Right atrium auricular region (tissue), 2 donors: ENCODE measurements at regions not wholly inside any gene's neighbourhood (a gene's known extent, or its start where the extent isn't known, plus 50 kb on each side); places are given as distances from the start of the nearest gene placed in this dataset.

Experiments used
- DNase-seq: peaks from one replicate; pipeline ENCODE4 v3.0.0-alpha.2; 2019; ENCODE audit warnings: low spot score
- H3K27ac ChIP-seq, 2 donors: fragments of 200-600 bp; sonication (generic); 1 replicate in 1 of 2; 2 replicates in 1 of 2; pipeline ENCODE4 v1.5.1; 2016 to 2019
- H3K27me3 ChIP-seq, 2 donors: fragments of 200-600 bp; sonication (generic); one replicate each; pipeline versions ENCODE4 v1.5.1 to v1.6.0; 2017 to 2019
- H3K36me3 ChIP-seq: fragments of 200-600 bp; sonication (generic); one replicate; pipeline ENCODE4 v1.5.1; 2016
- H3K4me1 ChIP-seq, 2 donors: fragments of 200-600 bp; sonication (generic); one replicate each; pipeline versions ENCODE4 v1.5.1 to v1.6.0; 2017 to 2019
- H3K4me3 ChIP-seq, 2 donors: fragments of 200-600 bp; sonication (generic); 1 replicate in 1 of 2; 2 replicates in 1 of 2; pipeline ENCODE4 v1.5.1; 2017 to 2019; ENCODE audit warnings: mild to moderate bottlenecking in 1 of 2, moderate library complexity in 1 of 2
- H3K9me3 ChIP-seq, 2 donors: fragments of 200-600 bp; sonication (generic); one replicate each; pipeline ENCODE4 v1.5.1; 2019
- TF ChIP-seq, protein P1 (sequence below), 2 donors: fragments of 200-600 bp; sonication (generic); IDR thresholded peaks; one replicate each; pipeline ENCODE4 v1.5.1; 2019; ENCODE audit warnings: antibody characterized with exemption in 2 of 2

DNA sequence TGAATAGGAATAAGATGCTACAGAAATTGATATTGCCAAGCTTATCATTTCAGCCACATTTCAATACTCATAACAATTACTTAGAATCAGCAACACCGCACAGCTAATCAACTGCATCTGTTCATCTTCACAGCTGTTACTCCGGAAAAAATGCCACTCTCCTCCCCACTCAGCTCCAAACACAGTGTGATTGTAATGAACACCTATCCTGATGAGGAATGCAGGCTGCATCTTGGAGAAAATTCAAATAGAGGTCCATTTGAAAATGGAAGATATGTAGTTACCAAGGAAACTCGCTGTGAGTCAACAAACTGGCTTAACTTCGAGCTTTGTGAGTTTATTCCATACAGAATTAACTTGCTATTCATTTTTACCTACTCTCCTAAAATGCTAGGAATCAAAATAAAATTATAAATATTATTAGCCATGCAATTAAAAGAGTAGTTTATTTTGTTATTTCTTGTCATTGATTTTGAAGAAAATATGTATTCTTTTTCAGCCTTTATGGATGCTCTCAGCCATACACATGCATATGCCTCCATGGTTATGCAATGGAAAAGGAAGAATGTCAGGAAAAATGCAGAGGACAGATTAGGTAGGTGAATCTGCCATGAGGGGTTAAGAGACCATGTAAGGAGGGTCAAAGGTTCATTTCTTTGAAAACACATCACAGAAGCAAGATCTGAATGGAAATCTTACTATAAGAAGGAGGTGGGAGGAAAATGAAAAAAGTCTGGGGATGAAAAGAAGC is 267.2 kb downstream of the POM121L12 start:
- no peak for DNase-seq
- no peak overlapping the region for H3K4me3 ChIP-seq
- no peaks in the 10 kb centered on the region for H3K4me1 ChIP-seq
- no peaks in the 10 kb centered on the region for H3K9me3 ChIP-seq
- H3K27ac ChIP-seq: no peak overlapping the region
- TF ChIP-seq, protein P1, sequence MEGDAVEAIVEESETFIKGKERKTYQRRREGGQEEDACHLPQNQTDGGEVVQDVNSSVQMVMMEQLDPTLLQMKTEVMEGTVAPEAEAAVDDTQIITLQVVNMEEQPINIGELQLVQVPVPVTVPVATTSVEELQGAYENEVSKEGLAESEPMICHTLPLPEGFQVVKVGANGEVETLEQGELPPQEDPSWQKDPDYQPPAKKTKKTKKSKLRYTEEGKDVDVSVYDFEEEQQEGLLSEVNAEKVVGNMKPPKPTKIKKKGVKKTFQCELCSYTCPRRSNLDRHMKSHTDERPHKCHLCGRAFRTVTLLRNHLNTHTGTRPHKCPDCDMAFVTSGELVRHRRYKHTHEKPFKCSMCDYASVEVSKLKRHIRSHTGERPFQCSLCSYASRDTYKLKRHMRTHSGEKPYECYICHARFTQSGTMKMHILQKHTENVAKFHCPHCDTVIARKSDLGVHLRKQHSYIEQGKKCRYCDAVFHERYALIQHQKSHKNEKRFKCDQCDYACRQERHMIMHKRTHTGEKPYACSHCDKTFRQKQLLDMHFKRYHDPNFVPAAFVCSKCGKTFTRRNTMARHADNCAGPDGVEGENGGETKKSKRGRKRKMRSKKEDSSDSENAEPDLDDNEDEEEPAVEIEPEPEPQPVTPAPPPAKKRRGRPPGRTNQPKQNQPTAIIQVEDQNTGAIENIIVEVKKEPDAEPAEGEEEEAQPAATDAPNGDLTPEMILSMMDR (IDR thresholded peaks at IDR 0.05): no peak
- no peaks in the 10 kb centered on the region for H3K36me3 ChIP-seq
- H3K27me3 ChIP-seq: no peaks in the 10 kb centered on the region

DNA sequence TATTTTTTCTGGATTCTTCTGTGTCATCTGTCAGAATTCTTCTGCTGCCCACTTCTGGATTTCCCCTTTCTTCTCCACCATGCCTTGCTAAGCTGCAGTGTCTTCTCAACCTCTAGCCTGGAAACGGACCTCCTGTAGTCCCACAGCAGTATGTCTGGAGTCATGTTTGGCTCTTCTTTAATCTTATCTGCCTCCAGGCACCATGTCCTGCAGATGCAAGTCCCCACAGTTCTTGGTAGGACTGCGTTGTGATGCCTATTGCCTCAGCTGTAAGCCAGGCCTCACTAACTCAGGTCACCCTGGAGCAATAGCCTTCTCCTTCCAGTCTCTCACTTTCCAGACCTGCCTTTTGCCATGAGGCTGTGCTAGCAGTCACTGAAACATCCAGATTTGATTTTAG is 268.3 kb downstream of the POM121L12 start:
- no peaks in the 10 kb centered on the region for H3K27me3 ChIP-seq
- DNase-seq: no peak
- no peaks in the 10 kb centered on the region for H3K9me3 ChIP-seq
- H3K4me1 ChIP-seq: no peaks in the 10 kb centered on the region
- no peak overlapping the region for H3K27ac ChIP-seq
- TF ChIP-seq, protein P1 (IDR thresholded peaks at IDR 0.05): no peak
- H3K4me3 ChIP-seq: no peak overlapping the region
- no peaks in the 10 kb centered on the region for H3K36me3 ChIP-seq

GRCh38 chr7:53306846-53307245 is 271.4 kb downstream of the POM121L12 start:
- Histone ChIP-seq H3K9me3 (no peaks in the 10 kb centered on the region), H3K27me3 (no peaks in the 10 kb centered on the region), H3K4me3 (no peak overlapping the region), H3K36me3 (no peaks in the 10 kb centered on the region), H3K27ac (no peak overlapping the region), H3K4me1 (no peaks in the 10 kb centered on the region)
- no peak for DNase-seq
- TF ChIP-seq, protein P1 (IDR thresholded peaks at IDR 0.05): no peak

DNA sequence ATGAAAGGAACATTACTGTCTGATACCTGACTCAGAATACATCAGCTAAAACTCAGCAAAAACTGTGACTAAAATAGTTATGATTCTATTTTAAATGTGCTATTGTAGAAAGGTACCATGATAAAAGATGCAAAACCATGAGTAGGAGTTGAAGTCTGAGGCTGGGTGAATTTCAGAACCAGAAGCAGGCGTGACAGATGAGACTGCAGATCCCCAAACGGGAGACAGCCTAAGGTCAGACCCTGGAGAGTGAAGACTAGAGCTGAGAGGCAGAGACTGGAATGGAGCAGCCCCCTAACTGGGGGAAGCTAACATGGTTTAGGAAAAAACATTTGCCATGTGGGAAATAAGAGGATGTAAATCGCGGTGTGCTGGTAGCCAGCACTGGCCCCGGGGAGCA is 275.8 kb downstream of the POM121L12 start:
- H3K4me1 ChIP-seq: no peaks in the 10 kb centered on the region

DNA sequence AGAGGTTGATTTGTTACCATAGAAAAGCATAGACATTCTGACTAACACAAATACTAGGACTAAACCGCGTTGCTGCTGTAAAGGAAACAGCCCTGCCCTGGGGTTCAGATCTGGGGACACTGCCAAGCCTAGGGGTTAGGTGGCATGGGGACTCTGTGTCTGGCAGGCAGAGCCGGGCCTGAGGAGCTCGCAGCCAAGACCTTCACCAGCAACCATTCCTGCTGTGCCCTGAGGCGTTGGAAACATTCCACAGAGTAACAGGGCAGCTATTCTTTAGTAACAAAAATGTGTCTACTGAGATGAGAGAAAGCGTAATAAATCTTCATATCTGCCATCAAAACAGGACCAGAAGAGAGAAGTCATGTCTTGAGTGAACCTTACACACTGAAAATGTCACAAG is 280.5 kb downstream of the POM121L12 start:
- DNase-seq: no peak
- Histone ChIP-seq H3K4me3 (no peak overlapping the region), H3K9me3 (no peaks in the 10 kb centered on the region), H3K27me3 (no peaks in the 10 kb centered on the region), H3K36me3 (no peaks in the 10 kb centered on the region), H3K4me1 (no peaks in the 10 kb centered on the region), H3K27ac (no peak overlapping the region)
- TF ChIP-seq, protein P1 (IDR thresholded peaks at IDR 0.05): no peak

More for the DNA sequence above, 275.8 kb downstream of the POM121L12 start:
- TF ChIP-seq, protein P1 (IDR thresholded peaks at IDR 0.05): no peak
- no peak overlapping the region for H3K4me3 ChIP-seq
- no peak for DNase-seq
- no peaks in the 10 kb centered on the region for H3K36me3 ChIP-seq
- H3K27ac ChIP-seq: no peak overlapping the region
- H3K27me3 ChIP-seq: no peaks in the 10 kb centered on the region
- H3K9me3 ChIP-seq: no peaks in the 10 kb centered on the region

GRCh38 chr7:53318566-53318965 is 283.1 kb downstream of the POM121L12 start:
- DNase-seq: no peak
- no peaks in the 10 kb centered on the region for H3K4me1 ChIP-seq
- no peaks in the 10 kb centered on the region for H3K9me3 ChIP-seq
- no peak overlapping the region for H3K4me3 ChIP-seq
- H3K36me3 ChIP-seq: no peaks in the 10 kb centered on the region
- H3K27ac ChIP-seq: no peak overlapping the region
- TF ChIP-seq, protein P1 (IDR thresholded peaks at IDR 0.05): no peak
- no peaks in the 10 kb centered on the region for H3K27me3 ChIP-seq
